HepG2 (cell line): ENCODE measurements at regions not wholly inside any gene's neighbourhood (a gene's known extent, or its start where the extent isn't known, plus 50 kb on each side); places are given as distances from the start of the nearest gene placed in this dataset.

ENCODE experiments used
- ATAC-seq: fragments of 200-7000 bp; cut with Tn5 transposase; 3 replicates; pipeline ENCODE4 v1.9.1; 2020; ENCODE audit warnings: mild to moderate bottlenecking, moderate library complexity
- BruUV-seq: library from RNA; stranded (reverse); fragments of 400-500 nt; replicated peaks from 2 replicates; lab custom pipeline; 2021; lab: Mats Ljungman, UMichigan
- CTCF ChIA-PET: fragments of 300-600 bp; formaldehyde crosslinking; extraction: SDS; loops from one replicate; lab custom pipeline; 2021; ENCODE audit warnings: low total read pairs, inconsistent platforms, low intra/inter-chr PET ratio; lab: Yijun Ruan, JAX
- POLR2A ChIA-PET: fragments of 350-600 bp; sonication (Branson Sonifier 250); formaldehyde crosslinking; loops from one replicate; lab custom pipeline; 2020; ENCODE audit warnings: antibody characterized with exemption, inconsistent platforms; lab: Yijun Ruan, JAX
- DNase-seq: peaks from one replicate; pipeline ENCODE4 v3.0.0-alpha.2; 2015; ENCODE audit warnings: low spot score
- FAIRE-seq: peaks from 3 replicates; lab custom pipeline; 2011; peaks lifted over from hg19 to GRCh38; lab: Jason Lieb, UNC
- H2AFZ ChIP-seq: one replicate; pipeline ENCODE4 v1.6.1; 2011; ENCODE audit warnings: low read length, inconsistent platforms
- H3K27ac ChIP-seq: fragments of 300-600 bp; 3 replicates; pipeline ENCODE4 v1.8.0; 2011; ENCODE audit warnings: mixed run types, mild to moderate bottlenecking, mixed read lengths, low read length, inconsistent platforms; ENCODE audit not compliant: insufficient read depth; ENCODE audit errors: extremely low read length
- H3K27me3 ChIP-seq, 2 experiments: fragments of 200-600 bp in 1 of 2; 2 replicates in 1 of 2; 3 replicates in 1 of 2; pipeline versions ENCODE4 v1.6.0 to v1.8.0; 2011; ENCODE audit warnings: low read length in 2 of 2, mild to moderate bottlenecking in 2 of 2, moderate library complexity in 2 of 2, inconsistent platforms in 1 of 2; ENCODE audit not compliant: insufficient read depth in 2 of 2, control insufficient read depth in 1 of 2
- H3K36me3 ChIP-seq, 2 experiments: fragments of 200-600 bp in 1 of 2; replicated peaks in 1 of 2; 2 replicates in 1 of 2; 3 replicates in 1 of 2; pipeline versions ENCODE4 v1.5.1 to v1.8.0; 2011; ENCODE audit warnings: low read length in 2 of 2, inconsistent platforms in 1 of 2; ENCODE audit not compliant: insufficient read depth in 2 of 2, control insufficient read depth in 1 of 2
- H3K4me1 ChIP-seq: 2 replicates; pipeline ENCODE4 v1.5.1; 2012; ENCODE audit warnings: low read length, inconsistent platforms; ENCODE audit not compliant: insufficient read depth
- H3K4me2 ChIP-seq: 2 replicates; pipeline ENCODE4 v1.6.0; 2011; ENCODE audit warnings: low read depth, low read length, inconsistent platforms
- H3K4me3 ChIP-seq, 3 experiments: fragments of 200-600 bp in 1 of 3; sonication (generic), shearing (Covaris generic) in 1 of 3; replicated peaks in 1 of 3; 2 replicates each; pipeline ENCODE4 v1.5.1; 2011 to 2016; ENCODE audit warnings: low read length in 3 of 3, inconsistent platforms in 2 of 3, low read depth in 2 of 3, mild to moderate bottlenecking in 2 of 3, control low read depth in 1 of 3, mixed read lengths in 1 of 3; ENCODE audit not compliant: insufficient read depth in 1 of 3
- H3K79me2 ChIP-seq: one replicate; pipeline ENCODE4 v1.6.1; 2011; ENCODE audit warnings: low read length, inconsistent platforms; ENCODE audit not compliant: insufficient read depth
- H3K9ac ChIP-seq: 2 replicates; pipeline ENCODE4 v1.6.0; 2011; ENCODE audit warnings: mild to moderate bottlenecking, low read depth, low read length, inconsistent platforms; ENCODE audit not compliant: insufficient read depth
- H3K9me3 ChIP-seq: 2 replicates; pipeline ENCODE4 v1.5.1; 2012; ENCODE audit warnings: mild to moderate bottlenecking, low read length
- H4K20me1 ChIP-seq: 2 replicates; pipeline ENCODE4 v1.6.0; 2011; ENCODE audit warnings: inconsistent platforms, mild to moderate bottlenecking, low read length, moderate library complexity; ENCODE audit not compliant: insufficient read depth
- ARID5B ChIP-seq: IDR thresholded peaks from 2 replicates; pipeline ENCODE4 v1.4.0; 2020; ENCODE audit warnings: mild to moderate bottlenecking, missing genetic modification reagents
- BHLHE40 ChIP-seq: IDR thresholded peaks from 2 replicates; pipeline ENCODE4 v1.6.1; 2011; ENCODE audit warnings: low read length, improper control_type of control experiment
- MATR3 ChIP-seq: sonication (generic); formaldehyde crosslinking; IDR thresholded peaks from 2 replicates; pipeline ENCODE4 v1.4.0; 2020; ENCODE audit warnings: missing genetic modification reagents
- RBFOX2 ChIP-seq: fragments of 200-400 bp; formaldehyde crosslinking; IDR thresholded peaks from 2 replicates; pipeline ENCODE4 v1.6.1; 2017; ENCODE audit warnings: low read depth, mild to moderate bottlenecking, low read length
- SAFB2 ChIP-seq: sonication (generic); formaldehyde crosslinking; IDR thresholded peaks from 2 replicates; pipeline ENCODE4 v1.5.1; 2020; ENCODE audit warnings: missing genetic modification reagents, low read depth, mild to moderate bottlenecking, borderline replicate concordance
- SPEN ChIP-seq: sonication (generic); formaldehyde crosslinking; IDR thresholded peaks from 2 replicates; pipeline ENCODE4 v1.5.1; 2020; ENCODE audit warnings: low read depth, mild to moderate bottlenecking, missing genetic modification reagents
- ZFP36L1 ChIP-seq: sonication (generic); formaldehyde crosslinking; IDR thresholded peaks from 2 replicates; pipeline ENCODE4 v1.8.0; 2022; ENCODE audit warnings: mild to moderate bottlenecking, missing genetic modification reagents, moderate library complexity
- ZNF564 ChIP-seq: sonication (generic); formaldehyde crosslinking; IDR thresholded peaks from 2 replicates; pipeline ENCODE4 v1.8.1; 2023; ENCODE audit warnings: mild to moderate bottlenecking, missing genetic modification reagents
- WGBS: methylation state at CpG from one replicate; pipeline ENCODE4 v1.1.6; 2017; ENCODE audit warnings: low lambda C conversion rate; 5-methylcytosine and 5-hydroxymethylcytosine counted together
- in situ Hi-C: cut with HindIII; loops from 2 replicates; pipeline ENCODE4 v1.10.0; 2017; ENCODE audit warnings: low pct_unique_long_range_greater_than_20kb; ENCODE audit not compliant: extremely low pct_ligation_motif_present
- intact Hi-C: fragments of 100-400 bp; cut with micrococcal nuclease; formaldehyde crosslinking; loops from one replicate; pipeline ENCODE4 v1.10.0; 2022; ENCODE audit not compliant: unreplicated experiment
- TF ChIP-seq, protein P1 (sequence below): sonication (generic); formaldehyde crosslinking; IDR thresholded peaks from 2 replicates; pipeline ENCODE4 v1.4.0; 2020; ENCODE audit warnings: missing genetic modification reagents
- TF ChIP-seq, protein P2 (sequence below): sonication (generic); formaldehyde crosslinking; IDR thresholded peaks from 2 replicates; pipeline ENCODE4 v1.5.0; 2020; ENCODE audit warnings: missing genetic modification reagents

DNA sequence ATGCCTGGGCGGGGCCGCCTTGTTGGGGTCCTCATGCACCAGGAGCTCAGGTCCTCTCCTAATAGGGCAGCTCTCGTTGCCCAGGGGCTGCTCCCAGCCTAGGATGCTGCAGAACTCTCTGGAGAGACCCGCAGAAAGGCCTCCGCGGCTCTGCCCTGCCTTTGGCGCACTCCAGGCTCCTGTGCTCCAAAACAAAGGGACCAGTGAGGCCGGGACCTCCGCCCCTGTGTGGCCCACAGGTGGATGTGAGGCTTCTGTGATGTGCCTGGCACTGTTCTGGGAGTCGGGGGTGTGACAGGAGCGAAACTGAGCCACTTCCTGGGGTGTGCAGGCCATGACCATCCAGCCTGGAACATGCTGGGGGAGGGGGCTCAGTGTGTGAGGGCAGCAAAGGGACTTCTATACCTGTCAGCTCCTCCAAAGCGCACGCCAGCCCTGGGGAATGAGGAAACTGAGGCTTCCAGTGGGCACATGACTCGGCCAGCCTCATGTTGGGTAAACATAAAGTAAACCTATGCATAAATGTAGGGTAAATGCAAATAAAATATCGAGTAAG is 153.2 kb downstream of the IRF8 start:
- Histone ChIP-seq H3K79me2 (no peaks in the 10 kb centered on the region), H3K9ac (no peak overlapping the region), H4K20me1 (no peaks in the 10 kb centered on the region), H3K4me2 (no peak overlapping the region), H3K4me1 (no peaks in the 10 kb centered on the region), H3K27me3 (peaks cover 2 to 29% of the 10 kb centered on the region in 2 experiments; a peak in 4 of 5 replicates), H3K27ac (no peak overlapping the region), H2AFZ (no peak overlapping the region), H3K9me3 (no peaks in the 10 kb centered on the region), H3K36me3 (no peaks in the 10 kb centered on the region), H3K4me3 (no peak overlapping the region)
- in situ Hi-C loops (no loop called here), intact Hi-C loops (no loop called here)
- ChIA-PET CTCF (no interaction called here), POLR2A (no interaction called here)
- FAIRE-seq: no peak
- no peak for TF ChIP-seq ARID5B
- TF ChIP-seq SPEN (CRISPR knock-in tag): no peak
- no peak for TF ChIP-seq ZFP36L1
- no peak for DNase-seq
- 14% methylated on average over 12 of the region's 15 CpGs for WGBS
- no peak for ATAC-seq
- no TSS peak for BruUV-seq

- intact Hi-C loops (no loop called here), in situ Hi-C loops (no loop called here)
- H3K4me2 ChIP-seq: no peak overlapping the region
- ATAC-seq (no peak), FAIRE-seq (no peak), DNase-seq (no peak)
- no peak overlapping the region for H3K27ac ChIP-seq
- peaks cover 2 to 29% of the 10 kb centered on the region in 2 experiments; a peak in 4 of 5 replicates for H3K27me3 ChIP-seq
- WGBS: 53% methylated on average over 2 of the region's 6 CpGs
- POLR2A ChIA-PET: no interaction called here
- no peaks in the 10 kb centered on the region for H4K20me1 ChIP-seq
- no peaks in the 10 kb centered on the region for H3K79me2 ChIP-seq
- no peaks in the 10 kb centered on the region for H3K9me3 ChIP-seq
- no peak overlapping the region for H3K4me3 ChIP-seq
- H2AFZ ChIP-seq: no peak overlapping the region
- H3K4me1 ChIP-seq: no peaks in the 10 kb centered on the region
- no peak overlapping the region for H3K9ac ChIP-seq
- CTCF ChIA-PET: no interaction called here
- no TSS peak for BruUV-seq
- H3K36me3 ChIP-seq: no peaks in the 10 kb centered on the region
- TF ChIP-seq MATR3 (CRISPR knock-in tag): no peak
- TF ChIP-seq RBFOX2: no peak
- TF ChIP-seq SAFB2 (CRISPR knock-in tag): no peak
- TF ChIP-seq BHLHE40: no peak
- TF ChIP-seq, protein P1, sequence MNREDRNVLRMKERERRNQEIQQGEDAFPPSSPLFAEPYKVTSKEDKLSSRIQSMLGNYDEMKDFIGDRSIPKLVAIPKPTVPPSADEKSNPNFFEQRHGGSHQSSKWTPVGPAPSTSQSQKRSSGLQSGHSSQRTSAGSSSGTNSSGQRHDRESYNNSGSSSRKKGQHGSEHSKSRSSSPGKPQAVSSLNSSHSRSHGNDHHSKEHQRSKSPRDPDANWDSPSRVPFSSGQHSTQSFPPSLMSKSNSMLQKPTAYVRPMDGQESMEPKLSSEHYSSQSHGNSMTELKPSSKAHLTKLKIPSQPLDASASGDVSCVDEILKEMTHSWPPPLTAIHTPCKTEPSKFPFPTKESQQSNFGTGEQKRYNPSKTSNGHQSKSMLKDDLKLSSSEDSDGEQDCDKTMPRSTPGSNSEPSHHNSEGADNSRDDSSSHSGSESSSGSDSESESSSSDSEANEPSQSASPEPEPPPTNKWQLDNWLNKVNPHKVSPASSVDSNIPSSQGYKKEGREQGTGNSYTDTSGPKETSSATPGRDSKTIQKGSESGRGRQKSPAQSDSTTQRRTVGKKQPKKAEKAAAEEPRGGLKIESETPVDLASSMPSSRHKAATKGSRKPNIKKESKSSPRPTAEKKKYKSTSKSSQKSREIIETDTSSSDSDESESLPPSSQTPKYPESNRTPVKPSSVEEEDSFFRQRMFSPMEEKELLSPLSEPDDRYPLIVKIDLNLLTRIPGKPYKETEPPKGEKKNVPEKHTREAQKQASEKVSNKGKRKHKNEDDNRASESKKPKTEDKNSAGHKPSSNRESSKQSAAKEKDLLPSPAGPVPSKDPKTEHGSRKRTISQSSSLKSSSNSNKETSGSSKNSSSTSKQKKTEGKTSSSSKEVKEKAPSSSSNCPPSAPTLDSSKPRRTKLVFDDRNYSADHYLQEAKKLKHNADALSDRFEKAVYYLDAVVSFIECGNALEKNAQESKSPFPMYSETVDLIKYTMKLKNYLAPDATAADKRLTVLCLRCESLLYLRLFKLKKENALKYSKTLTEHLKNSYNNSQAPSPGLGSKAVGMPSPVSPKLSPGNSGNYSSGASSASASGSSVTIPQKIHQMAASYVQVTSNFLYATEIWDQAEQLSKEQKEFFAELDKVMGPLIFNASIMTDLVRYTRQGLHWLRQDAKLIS (CRISPR knock-in tag): no peak
- TF ChIP-seq, protein P2, sequence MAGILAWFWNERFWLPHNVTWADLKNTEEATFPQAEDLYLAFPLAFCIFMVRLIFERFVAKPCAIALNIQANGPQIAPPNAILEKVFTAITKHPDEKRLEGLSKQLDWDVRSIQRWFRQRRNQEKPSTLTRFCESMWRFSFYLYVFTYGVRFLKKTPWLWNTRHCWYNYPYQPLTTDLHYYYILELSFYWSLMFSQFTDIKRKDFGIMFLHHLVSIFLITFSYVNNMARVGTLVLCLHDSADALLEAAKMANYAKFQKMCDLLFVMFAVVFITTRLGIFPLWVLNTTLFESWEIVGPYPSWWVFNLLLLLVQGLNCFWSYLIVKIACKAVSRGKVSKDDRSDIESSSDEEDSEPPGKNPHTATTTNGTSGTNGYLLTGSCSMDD (CRISPR knock-in tag): no peak
- no peak for TF ChIP-seq ZNF564 (CRISPR knock-in tag)
Observed at GRCh38 chr16:86052926-86053325, 154.0 kb downstream of the IRF8 start.
